ENCODE measurements at regions not wholly inside any gene's neighbourhood (a gene's known extent, or its start where the extent isn't known, plus 50 kb on each side); places are given as distances from the start of the nearest gene placed in this dataset.

GRCh38 chr3:177959188-177959587 is 577.0 kb upstream of the KCNMB2 start:
- TF ChIP-seq, protein P1, sequence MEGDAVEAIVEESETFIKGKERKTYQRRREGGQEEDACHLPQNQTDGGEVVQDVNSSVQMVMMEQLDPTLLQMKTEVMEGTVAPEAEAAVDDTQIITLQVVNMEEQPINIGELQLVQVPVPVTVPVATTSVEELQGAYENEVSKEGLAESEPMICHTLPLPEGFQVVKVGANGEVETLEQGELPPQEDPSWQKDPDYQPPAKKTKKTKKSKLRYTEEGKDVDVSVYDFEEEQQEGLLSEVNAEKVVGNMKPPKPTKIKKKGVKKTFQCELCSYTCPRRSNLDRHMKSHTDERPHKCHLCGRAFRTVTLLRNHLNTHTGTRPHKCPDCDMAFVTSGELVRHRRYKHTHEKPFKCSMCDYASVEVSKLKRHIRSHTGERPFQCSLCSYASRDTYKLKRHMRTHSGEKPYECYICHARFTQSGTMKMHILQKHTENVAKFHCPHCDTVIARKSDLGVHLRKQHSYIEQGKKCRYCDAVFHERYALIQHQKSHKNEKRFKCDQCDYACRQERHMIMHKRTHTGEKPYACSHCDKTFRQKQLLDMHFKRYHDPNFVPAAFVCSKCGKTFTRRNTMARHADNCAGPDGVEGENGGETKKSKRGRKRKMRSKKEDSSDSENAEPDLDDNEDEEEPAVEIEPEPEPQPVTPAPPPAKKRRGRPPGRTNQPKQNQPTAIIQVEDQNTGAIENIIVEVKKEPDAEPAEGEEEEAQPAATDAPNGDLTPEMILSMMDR (conservative IDR thresholded peaks at IDR 0.05) = no peak
- TF ChIP-seq ZFX (IDR thresholded peaks at IDR 0.05) = no peak

Data from C4-2B (cell line).